ENCODE measurements at regions not wholly inside any gene's neighbourhood (a gene's known extent, or its start where the extent isn't known, plus 50 kb on each side); places are given as distances from the start of the nearest gene placed in this dataset.

- DNase-seq (ENCODE audit: low read depth, low spot score) = no peak
- ChIA-PET POLR2A (no interaction called here), CTCF (interaction anchor here (0.9 kb wide), 1 partner anchor 9 kb away, joined by 3 read pairs; no protein-coding TSS in a partner anchor)
- H3K4me3 ChIP-seq (ENCODE audit: low read depth, low read length) = no peak overlapping the region
- TF ChIP-seq CTCF (IDR thresholded peaks at IDR 0.05; ENCODE audit: insufficient read depth, low read length, missing control alignments) = no peak
These were observed 222.5 kb upstream of the RHOBTB1 start for GRCh38 chr10:61166489-61166888.

- TF ChIP-seq CTCF (IDR thresholded peaks at IDR 0.05; ENCODE audit: insufficient read depth, low read length, missing control alignments) = no peak
- ChIA-PET POLR2A (no interaction called here), CTCF (interaction anchor here (0.9 kb wide), 1 partner anchor 9 kb away, joined by 3 read pairs; no protein-coding TSS in a partner anchor)
- H3K4me3 ChIP-seq (ENCODE audit: low read depth, low read length) = no peak overlapping the region
- DNase-seq (ENCODE audit: low read depth, low spot score) = no peak
These were observed 222.1 kb upstream of the RHOBTB1 start for GRCh38 chr10:61166065-61166464.

GRCh38 chr10:61164458-61165160, 220.6 kb upstream of the RHOBTB1 start:
- H3K4me3 ChIP-seq (ENCODE audit: low read depth, low read length) = no peak overlapping the region
- TF ChIP-seq CTCF (IDR thresholded peaks at IDR 0.05; ENCODE audit: insufficient read depth, low read length, missing control alignments) = no peak
- ChIA-PET POLR2A (no interaction called here), CTCF (interaction anchor here (0.9 to 2.2 kb wide), 3 partner anchors 24 to 26 kb away, joined by 3 to 11 read pairs (median 8); no protein-coding TSS in a partner anchor)
- DNase-seq (ENCODE audit: low read depth, low spot score) = no peak

- TF ChIP-seq CTCF (IDR thresholded peaks at IDR 0.05; ENCODE audit: insufficient read depth, low read length, missing control alignments) = no peak
- no peak for DNase-seq (ENCODE audit: low read depth, low spot score)
- ChIA-PET CTCF (interaction anchor here (2.2 kb wide), 1 partner anchor 22 kb away, joined by 11 read pairs; no protein-coding TSS in a partner anchor), POLR2A (no interaction called here)
- no peak overlapping the region for H3K4me3 ChIP-seq (ENCODE audit: low read depth, low read length)
These were observed 219.4 kb upstream of the RHOBTB1 start for GRCh38 chr10:61163403-61163802.

- no peak for DNase-seq (ENCODE audit: low read depth, low spot score)
- H3K4me3 ChIP-seq (ENCODE audit: low read depth, low read length) = no peak overlapping the region
- no peak for TF ChIP-seq CTCF (IDR thresholded peaks at IDR 0.05; ENCODE audit: insufficient read depth, low read length, missing control alignments)
- CTCF ChIA-PET = interaction anchor here (4.5 kb wide), 1 partner anchor 19 kb away, joined by 18 read pairs; no protein-coding TSS in a partner anchor
- POLR2A ChIA-PET = no interaction called here
These were observed 216.3 kb upstream of the RHOBTB1 start for GRCh38 chr10:61160253-61160652.

- H3K4me3 ChIP-seq (ENCODE audit: low read depth, low read length) = no peak overlapping the region
- ChIA-PET POLR2A (no interaction called here), CTCF (interaction anchor here (1.4 to 4.5 kb wide), 2 partner anchors 18 to 24 kb away, joined by 3 to 18 read pairs; no protein-coding TSS in a partner anchor)
- TF ChIP-seq CTCF (IDR thresholded peaks at IDR 0.05; ENCODE audit: insufficient read depth, low read length, missing control alignments) = no peak
- no peak for DNase-seq (ENCODE audit: low read depth, low spot score)
These were observed 215.3 kb upstream of the RHOBTB1 start for GRCh38 chr10:61159253-61159652.

Data from AG04449 (cell line).